ENCODE measurements at regions not wholly inside any gene's neighbourhood (a gene's known extent, or its start where the extent isn't known, plus 50 kb on each side); places are given as distances from the start of the nearest gene placed in this dataset.

DNA sequence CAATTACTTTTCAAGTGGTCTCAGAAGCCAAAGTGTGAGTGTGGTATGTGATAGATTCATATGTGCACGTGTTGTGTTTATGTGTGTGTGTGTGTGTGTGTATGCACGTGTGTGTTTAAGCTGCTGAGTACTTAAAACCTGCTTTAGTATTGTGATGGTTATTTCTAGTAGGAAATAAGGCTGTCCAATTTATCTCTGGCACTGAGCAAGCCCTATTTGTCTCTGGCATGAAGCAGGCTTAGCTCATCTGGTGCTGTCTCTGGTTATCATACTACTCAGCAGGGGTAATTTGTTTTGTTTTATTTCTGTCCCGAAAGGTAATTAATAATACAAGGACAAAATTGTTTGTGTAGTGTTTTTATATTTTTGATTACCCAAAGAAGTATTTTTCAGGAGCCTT is 333.7 kb downstream of the FAT3 start:
- H3K36me3 ChIP-seq = no peaks in the 10 kb centered on the region
- H3K27me3 ChIP-seq = no peaks in the 10 kb centered on the region
- 32 to 51% (median 38%) methylated on average over 3 of the region's 3 CpGs for WGBS, 5 donors
- TF ChIP-seq EP300 (IDR thresholded peaks at IDR 0.05) = no peak
- TF ChIP-seq POLR2A (IDR thresholded peaks at IDR 0.05) = no peak
- TF ChIP-seq POLR2AphosphoS5 (IDR thresholded peaks at IDR 0.05) = no peak
- TF ChIP-seq CTCF (IDR thresholded peaks at IDR 0.05) = no peak
- peaks cover 0 to 8% (median 0%) of the 10 kb centered on the region in 4 donors for H3K4me1 ChIP-seq
- DNase-seq = peak in 1 of 2 donors; percentile 6
- intact Hi-C loops (cut with DNase I; ENCODE audit: low total_unique reads) = no loop called here
- H3K9me3 ChIP-seq = no peaks in the 10 kb centered on the region
- H3K27ac ChIP-seq = no peak overlapping the region
- no peak overlapping the region for H3K4me3 ChIP-seq

DNA sequence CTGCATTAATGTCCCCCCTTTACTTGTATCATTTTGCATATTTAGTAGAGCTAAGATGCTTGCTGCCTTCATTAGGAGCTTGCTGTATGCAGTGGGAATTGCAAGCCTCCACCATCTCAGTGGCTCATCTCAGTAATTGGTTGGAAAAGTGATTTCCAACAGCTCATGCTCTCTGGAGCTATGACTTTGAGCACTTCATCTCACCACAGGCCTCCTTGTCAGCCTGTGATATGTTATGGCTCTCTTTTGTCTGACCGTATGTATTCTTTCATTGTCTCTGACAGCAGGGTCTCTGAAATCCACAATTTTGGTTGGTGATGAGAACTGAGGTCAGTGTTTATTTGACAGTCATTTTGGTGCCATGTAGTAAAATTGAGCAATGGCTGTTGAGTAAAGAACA is 345.1 kb downstream of the FAT3 start:
- intact Hi-C loops (cut with DNase I; ENCODE audit: low total_unique reads) = no loop called here
- Histone ChIP-seq H3K4me3 (no peak overlapping the region), H3K9me3 (no peaks in the 10 kb centered on the region), H3K27me3 (no peaks in the 10 kb centered on the region), H3K27ac (no peak overlapping the region), H3K36me3 (no peaks in the 10 kb centered on the region), H3K4me1 (no peaks in the 10 kb centered on the region)
- TF ChIP-seq POLR2AphosphoS5 (IDR thresholded peaks at IDR 0.05) (no peak), CTCF (IDR thresholded peaks at IDR 0.05) (no peak), EP300 (IDR thresholded peaks at IDR 0.05) (no peak), POLR2A (IDR thresholded peaks at IDR 0.05) (no peak)
- WGBS, 5 donors = 76 to 92% (median 86%) methylated on average over 1 of the region's 1 CpG
- no peak for DNase-seq

DNA sequence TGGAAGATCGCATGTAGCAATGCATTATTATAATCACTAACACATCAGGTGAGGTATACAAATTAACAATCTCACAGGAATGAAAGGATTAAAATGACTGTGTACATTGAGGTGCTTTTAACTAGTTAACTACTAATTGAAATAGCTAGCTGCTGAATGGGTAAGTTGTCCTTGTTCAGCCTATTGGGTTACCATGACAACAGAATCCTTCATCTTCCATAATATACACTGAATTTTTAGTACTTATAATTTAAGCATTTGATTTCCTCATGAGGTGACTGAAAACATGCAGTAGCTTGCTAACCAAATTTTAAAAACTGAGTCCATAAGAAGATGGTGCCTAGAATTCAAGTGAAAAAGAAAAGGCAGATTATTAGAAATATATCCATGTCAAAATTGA is 347.9 kb downstream of the FAT3 start:
- intact Hi-C loops (cut with DNase I; ENCODE audit: low total_unique reads) = no loop called here
- no peak overlapping the region for H3K4me3 ChIP-seq
- H3K36me3 ChIP-seq = no peaks in the 10 kb centered on the region
- H3K4me1 ChIP-seq = peaks cover 0 to 12% (median 0%) of the 10 kb centered on the region in 4 donors
- no peak overlapping the region for H3K27ac ChIP-seq
- TF ChIP-seq EP300 (IDR thresholded peaks at IDR 0.05) (no peak), CTCF (IDR thresholded peaks at IDR 0.05) (no peak), POLR2AphosphoS5 (IDR thresholded peaks at IDR 0.05) (no peak), POLR2A (IDR thresholded peaks at IDR 0.05) (no peak)
- no peaks in the 10 kb centered on the region for H3K9me3 ChIP-seq
- 77 to 100% (median 94%) methylated on average over 1 of the region's 1 CpG for WGBS, 5 donors
- H3K27me3 ChIP-seq = no peaks in the 10 kb centered on the region
- no peak for DNase-seq

DNA sequence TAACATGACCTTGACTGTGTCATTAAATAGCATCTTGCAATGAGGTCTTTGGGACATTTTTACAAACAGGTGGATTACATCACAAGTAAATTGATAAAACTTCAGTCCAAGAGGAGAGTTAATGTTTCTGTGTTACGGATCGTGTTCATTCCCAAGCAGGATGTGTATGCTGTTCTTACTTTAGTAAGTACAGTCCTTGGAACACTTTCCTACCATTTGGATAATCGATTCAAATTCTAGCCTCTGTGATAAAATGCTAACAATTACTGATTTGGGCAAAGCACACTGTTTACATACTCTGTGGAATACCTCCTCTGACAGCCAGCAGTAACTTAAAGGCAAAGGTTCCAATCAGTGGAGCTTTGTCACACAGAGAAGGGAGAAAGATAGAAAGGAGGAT is 351.7 kb downstream of the FAT3 start:
- DNase-seq = no peak
- Histone ChIP-seq H3K27me3 (no peaks in the 10 kb centered on the region), H3K4me1 (peaks cover 0 to 19% (median 0%) of the 10 kb centered on the region in 4 donors), H3K9me3 (no peaks in the 10 kb centered on the region), H3K27ac (no peak overlapping the region), H3K4me3 (no peak overlapping the region), H3K36me3 (no peaks in the 10 kb centered on the region)
- intact Hi-C loops (cut with DNase I; ENCODE audit: low total_unique reads) = no loop called here
- WGBS, 5 donors = 16 to 48% (median 20%) methylated on average over 3 of the region's 3 CpGs
- TF ChIP-seq POLR2AphosphoS5 (IDR thresholded peaks at IDR 0.05) (no peak), POLR2A (IDR thresholded peaks at IDR 0.05) (no peak), CTCF (IDR thresholded peaks at IDR 0.05) (no peak), EP300 (IDR thresholded peaks at IDR 0.05) (no peak)

Measured in stomach (tissue), 8 donors.